Naive thymus-derived CD4-positive, alpha-beta T cell (primary cell): ENCODE measurements at regions not wholly inside any gene's neighbourhood (a gene's known extent, or its start where the extent isn't known, plus 50 kb on each side); places are given as distances from the start of the nearest gene placed in this dataset.

Experiments used
- ATAC-seq: fragments of 150-1000 bp; cut with Tn5 transposase; 2 replicates; pipeline ENCODE4 v1.10.0; 2021; ENCODE audit warnings: mild to moderate bottlenecking, moderate library complexity
- CTCF ChIA-PET: fragments of 350-600 bp; sonication (Branson Sonifier 250); formaldehyde crosslinking; loops from one replicate; lab custom pipeline; 2021; ENCODE audit warnings: antibody characterized with exemption; lab: Charles Lee
- POLR2A ChIA-PET: fragments of 350-600 bp; sonication (Branson Sonifier 250); formaldehyde crosslinking; loops from one replicate; lab custom pipeline; 2021; ENCODE audit warnings: antibody characterized with exemption, inconsistent platforms; lab: Charles Lee
- DNase-seq, 9 donors: peaks; one replicate each; pipeline versions ENCODE4 v3.0.0 to v3.0.0-alpha.2; 2020 to 2022; ENCODE audit warnings: mixed read lengths in 1 of 9
- H3K27ac ChIP-seq: one replicate; pipeline ENCODE4 v1.7.0; 2013; ENCODE audit warnings: mild to moderate bottlenecking, low read depth, low read length, moderate library complexity
- H3K27me3 ChIP-seq, 2 donors: one replicate each; pipeline ENCODE4 v1.7.0; 2013; ENCODE audit warnings: low read length in 2 of 2, mild to moderate bottlenecking in 2 of 2, moderate library complexity in 2 of 2; ENCODE audit not compliant: control insufficient read depth in 2 of 2, insufficient read depth in 2 of 2
- H3K36me3 ChIP-seq, 3 experiments: 1 replicate in 2 of 3; 2 replicates in 1 of 3; pipeline ENCODE4 v1.7.0; 2013; ENCODE audit warnings: low read length in 3 of 3, mild to moderate bottlenecking in 3 of 3, moderate library complexity in 1 of 3; ENCODE audit not compliant: insufficient read depth in 3 of 3, control insufficient read depth in 2 of 3
- H3K4me1 ChIP-seq, 2 donors: one replicate each; pipeline ENCODE4 v1.7.0; 2013; ENCODE audit warnings: low read length in 2 of 2, mild to moderate bottlenecking in 2 of 2, moderate library complexity in 1 of 2; ENCODE audit not compliant: control insufficient read depth in 2 of 2, insufficient read depth in 2 of 2
- H3K4me3 ChIP-seq: 2 replicates; pipeline ENCODE4 v1.7.0; 2013; ENCODE audit warnings: mild to moderate bottlenecking, low read length
- H3K9me3 ChIP-seq, 3 experiments: 1 replicate in 2 of 3; 2 replicates in 1 of 3; pipeline ENCODE4 v1.7.0; 2013; ENCODE audit warnings: low read length in 3 of 3; ENCODE audit not compliant: control insufficient read depth in 2 of 3
- H3K27ac Mint-ChIP-seq, 9 donors: one replicate each; pipeline ENCODE4 v1.8.0; 2020 to 2022; ENCODE audit warnings: mixed read lengths in 9 of 9, mild to moderate bottlenecking in 8 of 9, moderate library complexity in 5 of 9, inconsistent platforms in 2 of 9
- H3K27me3 Mint-ChIP-seq, 5 donors: one replicate each; pipeline ENCODE4 v1.8.0; 2021 to 2022; ENCODE audit warnings: mixed read lengths in 5 of 5, mild to moderate bottlenecking in 1 of 5
- H3K36me3 Mint-ChIP-seq, 5 donors: one replicate each; pipeline ENCODE4 v1.8.0; 2020 to 2022; ENCODE audit warnings: mixed read lengths in 5 of 5, mild to moderate bottlenecking in 3 of 5, inconsistent platforms in 1 of 5
- H3K4me1 Mint-ChIP-seq, 7 donors: one replicate each; pipeline ENCODE4 v1.8.0; 2020 to 2022; ENCODE audit warnings: mixed read lengths in 7 of 7, mild to moderate bottlenecking in 3 of 7, inconsistent platforms in 1 of 7
- H3K4me3 Mint-ChIP-seq, 10 donors: one replicate each; pipeline ENCODE4 v1.8.0; 2020 to 2022; ENCODE audit warnings: mild to moderate bottlenecking in 10 of 10, mixed read lengths in 10 of 10, moderate library complexity in 6 of 10, inconsistent platforms in 2 of 10
- H3K9me3 Mint-ChIP-seq, 11 donors: one replicate each; pipeline ENCODE4 v1.8.0; 2020 to 2022; ENCODE audit warnings: mixed read lengths in 11 of 11, mild to moderate bottlenecking in 4 of 11, inconsistent platforms in 1 of 11, moderate library complexity in 1 of 11
- intact Hi-C, 2 donors: fragments of 100-400 bp; cut with micrococcal nuclease; formaldehyde crosslinking; loops; one replicate each; pipeline ENCODE4 v1.15.1; 2023

DNA sequence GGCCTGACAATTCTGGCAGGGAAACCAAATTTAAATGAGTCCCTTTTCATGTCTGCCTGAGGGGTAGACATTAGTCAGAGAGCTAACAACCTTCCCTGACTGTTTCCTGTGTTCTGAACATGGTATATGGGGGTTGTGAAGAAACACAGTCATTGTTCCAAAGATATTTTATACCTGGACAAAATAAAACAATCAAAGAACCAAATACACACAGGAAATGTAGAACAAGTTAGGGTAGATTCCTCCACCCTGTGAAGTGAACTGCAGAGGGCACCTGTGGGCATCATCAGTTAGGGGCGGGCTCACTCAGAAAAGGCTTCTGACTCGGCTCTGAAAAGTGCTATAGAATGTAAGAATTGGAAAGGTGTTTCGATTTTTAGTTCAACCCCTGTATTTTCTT is 231.9 kb upstream of the CADM1 start:
- H3K36me3 ChIP-seq = no peaks in the 10 kb centered on the region
- peaks cover 0 to under 1% (median 0%) of the 10 kb centered on the region in 5 donors for H3K27me3 Mint-ChIP-seq
- H3K27ac Mint-ChIP-seq = no peak overlapping the region
- H3K4me3 ChIP-seq = no peak overlapping the region
- no peaks in the 10 kb centered on the region for H3K4me1 ChIP-seq
- H3K36me3 Mint-ChIP-seq = no peaks in the 10 kb centered on the region
- H3K4me1 Mint-ChIP-seq = no peaks in the 10 kb centered on the region
- H3K4me3 Mint-ChIP-seq = no peak overlapping the region
- intact Hi-C loops = no loop called here
- H3K9me3 ChIP-seq = no peaks in the 10 kb centered on the region
- H3K9me3 Mint-ChIP-seq = peaks cover 0 to 4% (median 0%) of the 10 kb centered on the region in 11 donors
- H3K27ac ChIP-seq = no peak overlapping the region
- H3K27me3 ChIP-seq = no peaks in the 10 kb centered on the region
- ATAC-seq (no peak), DNase-seq (no peak)
- POLR2A ChIA-PET = no interaction called here
- CTCF ChIA-PET = no interaction called here

DNA sequence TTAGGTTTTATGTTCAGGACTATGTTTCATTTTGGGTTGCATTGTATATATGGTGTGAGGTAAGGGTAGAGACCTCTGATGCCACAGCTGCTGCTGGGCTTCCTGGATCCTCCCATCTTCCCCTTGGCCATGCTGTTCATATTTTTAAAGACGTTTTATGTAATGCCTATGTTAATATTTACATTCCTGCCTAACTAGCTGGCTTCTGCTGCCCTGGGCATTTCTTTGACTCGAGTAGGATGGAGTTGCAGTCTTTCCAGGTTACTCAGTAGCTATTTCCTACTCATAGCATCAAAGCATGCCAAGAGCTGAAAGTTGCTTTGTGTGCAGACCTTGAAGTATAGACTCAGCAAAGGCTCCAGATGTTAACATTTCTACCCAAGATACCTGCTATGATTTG is 220.5 kb upstream of the CADM1 start:
- ATAC-seq = no peak
- intact Hi-C loops = no loop called here
- H3K9me3 ChIP-seq = no peaks in the 10 kb centered on the region

GRCh38 chr11:115722711-115723110 is 218.5 kb upstream of the CADM1 start:
- H3K36me3 Mint-ChIP-seq = no peaks in the 10 kb centered on the region
- no peaks in the 10 kb centered on the region for H3K36me3 ChIP-seq
- no peak overlapping the region for H3K4me3 Mint-ChIP-seq
- no peaks in the 10 kb centered on the region for H3K9me3 ChIP-seq
- H3K27me3 ChIP-seq = peaks cover 0 to 3% of the 10 kb centered on the region in 2 donors
- peaks cover 0 to 20% (median 0%) of the 10 kb centered on the region in 5 donors for H3K27me3 Mint-ChIP-seq
- ATAC-seq = no peak
- DNase-seq = no peak
- ChIA-PET CTCF (no interaction called here), POLR2A (no interaction called here)
- H3K4me1 Mint-ChIP-seq = peaks cover 0 to 2% (median 0%) of the 10 kb centered on the region in 7 donors
- no peaks in the 10 kb centered on the region for H3K4me1 ChIP-seq
- no peak overlapping the region for H3K4me3 ChIP-seq
- H3K27ac Mint-ChIP-seq = no peak overlapping the region
- no peak overlapping the region for H3K27ac ChIP-seq
- intact Hi-C loops = no loop called here
- peaks cover 0 to 10% (median 1%) of the 10 kb centered on the region in 11 donors for H3K9me3 Mint-ChIP-seq

More for the DNA sequence above, 220.5 kb upstream of the CADM1 start:
- ChIA-PET POLR2A (no interaction called here), CTCF (no interaction called here)
- peaks cover 0 to 10% (median 1%) of the 10 kb centered on the region in 11 donors for H3K9me3 Mint-ChIP-seq
- no peak for DNase-seq
- no peaks in the 10 kb centered on the region for H3K4me1 ChIP-seq
- no peak overlapping the region for H3K4me3 Mint-ChIP-seq
- H3K4me1 Mint-ChIP-seq = peaks cover 0 to 2% (median 0%) of the 10 kb centered on the region in 7 donors
- no peak overlapping the region for H3K27ac Mint-ChIP-seq
- no peaks in the 10 kb centered on the region for H3K36me3 Mint-ChIP-seq
- H3K4me3 ChIP-seq = no peak overlapping the region
- H3K27ac ChIP-seq = no peak overlapping the region
- H3K27me3 Mint-ChIP-seq = peaks cover 0 to 27% (median 5%) of the 10 kb centered on the region in 5 donors
- H3K27me3 ChIP-seq = peaks cover 0 to 3% of the 10 kb centered on the region in 2 donors
- no peaks in the 10 kb centered on the region for H3K36me3 ChIP-seq

DNA sequence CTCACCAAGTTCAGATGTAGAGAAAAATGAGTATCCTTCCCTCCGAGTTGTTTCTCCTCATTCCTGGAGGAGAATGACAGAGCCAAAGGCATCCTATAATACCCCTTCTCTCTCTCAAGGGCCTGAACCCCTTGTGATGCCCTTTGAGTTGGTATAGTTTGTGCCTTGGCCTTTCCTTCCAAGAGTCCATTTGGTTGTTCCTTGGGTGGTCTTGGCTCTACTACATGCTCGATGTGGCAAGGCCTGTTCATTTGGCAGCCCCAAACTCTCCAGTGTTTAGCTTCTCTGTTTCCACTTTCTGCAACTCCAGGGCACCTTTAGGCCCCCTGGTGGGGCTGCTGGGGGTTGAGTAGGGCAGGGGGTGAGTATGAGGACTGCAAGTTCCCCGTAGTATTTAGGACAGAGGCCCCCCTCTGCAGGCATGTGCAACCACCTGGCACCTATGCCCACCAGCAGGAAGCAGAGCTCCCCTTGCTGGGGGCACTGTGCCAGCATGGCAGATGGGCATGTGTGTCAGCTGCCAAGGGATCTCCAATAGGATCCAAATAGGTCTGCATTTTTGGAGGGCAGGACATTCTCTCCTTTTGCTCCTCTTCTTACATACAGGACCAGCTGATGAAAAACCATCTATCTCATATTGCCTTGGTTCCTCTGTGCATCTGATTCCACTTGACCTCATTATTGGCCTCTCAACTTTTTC is 217.2 kb upstream of the CADM1 start:
- ChIA-PET POLR2A (no interaction called here), CTCF (no interaction called here)
- Histone ChIP-seq H3K4me1 (no peaks in the 10 kb centered on the region), H3K4me3 (no peak overlapping the region), H3K27ac (no peak overlapping the region), H3K9me3 (no peaks in the 10 kb centered on the region), H3K36me3 (no peaks in the 10 kb centered on the region), H3K27me3 (peaks cover 0 to 3% of the 10 kb centered on the region in 2 donors)
- ATAC-seq (no peak), DNase-seq (no peak)
- Mint-ChIP-seq H3K36me3 (no peaks in the 10 kb centered on the region), H3K27me3 (peaks cover 0 to 16% (median 0%) of the 10 kb centered on the region in 5 donors), H3K4me1 (peaks cover 0 to 2% (median 0%) of the 10 kb centered on the region in 7 donors), H3K9me3 (peaks cover 0 to 8% (median 1%) of the 10 kb centered on the region in 11 donors), H3K4me3 (no peak overlapping the region), H3K27ac (no peak overlapping the region)
- intact Hi-C loops = no loop called here

DNA sequence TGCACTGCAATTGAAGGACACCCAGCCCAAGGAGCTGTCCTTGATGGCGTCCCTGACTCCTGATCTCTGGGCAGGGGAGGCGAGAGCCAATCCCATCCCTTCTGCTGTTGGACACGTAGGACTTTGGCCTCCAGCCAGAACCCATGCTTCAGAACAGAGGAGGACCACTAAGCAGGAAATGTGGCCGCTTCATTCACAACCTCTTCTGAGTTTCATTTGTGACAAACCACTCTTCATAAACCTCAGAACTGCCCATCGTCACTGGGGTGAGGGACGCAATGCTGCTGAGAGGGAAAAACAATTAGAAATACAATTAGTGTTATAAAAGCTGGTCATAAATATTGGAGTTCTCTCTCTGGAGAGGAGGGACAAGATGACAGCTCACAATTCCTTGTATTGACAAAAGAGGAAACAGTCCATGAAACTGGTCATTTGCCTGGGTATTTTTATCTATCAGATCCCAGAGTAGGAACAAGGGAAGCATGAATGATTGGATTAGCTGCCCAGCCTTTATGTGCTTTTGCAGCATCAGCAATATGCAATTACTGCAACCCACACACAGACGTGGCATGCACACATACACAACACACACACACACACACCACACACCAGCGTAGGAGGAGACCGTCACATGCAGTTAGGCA is 216.5 kb upstream of the CADM1 start:
- intact Hi-C loops = no loop called here
- CTCF ChIA-PET = no interaction called here
- no peak for ATAC-seq
- DNase-seq = no peak
- no peak overlapping the region for H3K4me3 Mint-ChIP-seq
- Histone ChIP-seq H3K4me3 (no peak overlapping the region), H3K36me3 (no peaks in the 10 kb centered on the region), H3K4me1 (no peaks in the 10 kb centered on the region), H3K9me3 (no peaks in the 10 kb centered on the region), H3K27me3 (peaks cover 0 to 3% of the 10 kb centered on the region in 2 donors), H3K27ac (no peak overlapping the region)
- H3K36me3 Mint-ChIP-seq = no peaks in the 10 kb centered on the region
- H3K27ac Mint-ChIP-seq = no peak overlapping the region
- POLR2A ChIA-PET = no interaction called here
- H3K9me3 Mint-ChIP-seq = peaks cover 0 to 5% (median under 1%) of the 10 kb centered on the region in 11 donors
- H3K4me1 Mint-ChIP-seq = no peaks in the 10 kb centered on the region
- H3K27me3 Mint-ChIP-seq = peaks cover 0 to 10% (median 0%) of the 10 kb centered on the region in 5 donors

DNA sequence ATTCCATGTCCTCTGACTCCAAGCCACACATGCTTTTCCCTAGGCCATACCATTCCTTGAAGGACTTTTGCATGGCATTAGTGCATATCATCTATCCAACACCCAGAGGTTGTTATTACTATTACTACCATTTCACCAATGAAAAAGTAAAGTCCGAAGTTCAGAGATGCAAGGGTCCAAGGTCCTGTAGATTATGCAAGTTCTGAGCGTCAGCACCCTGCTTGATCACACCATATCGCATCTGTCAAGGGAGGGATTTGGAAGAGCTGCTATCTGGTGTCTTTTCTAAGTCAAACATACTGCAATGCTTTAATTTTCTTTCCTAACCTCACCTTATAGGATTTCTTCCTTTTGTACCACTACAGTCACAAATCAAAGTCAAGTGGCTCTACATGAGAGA is 214.7 kb upstream of the CADM1 start:
- Histone ChIP-seq H3K36me3 (no peaks in the 10 kb centered on the region), H3K9me3 (no peaks in the 10 kb centered on the region), H3K4me1 (no peaks in the 10 kb centered on the region), H3K27ac (no peak overlapping the region), H3K4me3 (no peak overlapping the region), H3K27me3 (peaks cover 0 to 3% of the 10 kb centered on the region in 2 donors)
- Mint-ChIP-seq H3K4me1 (no peaks in the 10 kb centered on the region), H3K4me3 (no peak overlapping the region), H3K27ac (no peak overlapping the region), H3K27me3 (peaks cover 0 to 3% (median 0%) of the 10 kb centered on the region in 5 donors), H3K36me3 (no peaks in the 10 kb centered on the region), H3K9me3 (peaks cover 0 to 3% (median 0%) of the 10 kb centered on the region in 11 donors)
- ATAC-seq (no peak), DNase-seq (no peak)
- CTCF ChIA-PET = no interaction called here
- POLR2A ChIA-PET = no interaction called here
- intact Hi-C loops = no loop called here
